ENCODE measurements at regions not wholly inside any gene's neighbourhood (a gene's known extent, or its start where the extent isn't known, plus 50 kb on each side); places are given as distances from the start of the nearest gene placed in this dataset.
"Not testable (repeated sequence)": the region's sequence is repeated elsewhere in the genome, so short reads cannot be mapped to it uniquely, and the experiment has no call there.

DNA sequence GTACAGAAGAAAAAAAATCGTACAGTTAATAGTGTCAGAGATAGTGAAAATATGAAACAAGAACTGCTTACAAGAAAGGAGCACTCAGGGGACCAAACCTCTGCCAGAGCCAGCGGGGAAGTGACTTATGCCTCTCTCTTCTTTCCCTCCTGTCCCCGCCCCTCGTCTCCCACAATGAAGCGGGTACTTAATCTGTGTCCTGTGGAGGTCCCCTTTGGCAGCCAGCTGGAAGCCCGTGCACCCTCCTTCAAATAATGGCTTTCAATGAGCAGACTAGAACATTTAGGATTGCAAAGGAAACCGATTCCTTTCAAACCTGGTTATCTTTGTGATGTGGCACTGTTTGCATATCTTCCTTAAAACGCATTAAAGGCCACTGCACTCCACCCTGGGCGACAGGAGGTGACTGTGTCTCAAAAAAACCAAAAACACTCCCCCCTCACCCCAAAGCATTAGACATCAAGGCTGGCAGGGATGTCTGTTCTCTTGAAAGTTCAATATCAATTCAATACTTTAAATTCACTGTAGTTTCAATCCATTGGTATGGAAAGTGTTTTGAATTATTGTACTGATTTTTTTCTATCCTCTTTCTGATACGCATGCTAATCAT is 51.7 kb downstream of the PPIAL4C start:
- H3K9ac ChIP-seq (ENCODE audit: low read depth, low read length, poor library complexity, severe bottlenecking); H2AFZ ChIP-seq (ENCODE audit: low read length); H3K4me2 ChIP-seq (ENCODE audit: low read depth, low read length, poor library complexity, severe bottlenecking): not testable (repeated sequence)

DNA sequence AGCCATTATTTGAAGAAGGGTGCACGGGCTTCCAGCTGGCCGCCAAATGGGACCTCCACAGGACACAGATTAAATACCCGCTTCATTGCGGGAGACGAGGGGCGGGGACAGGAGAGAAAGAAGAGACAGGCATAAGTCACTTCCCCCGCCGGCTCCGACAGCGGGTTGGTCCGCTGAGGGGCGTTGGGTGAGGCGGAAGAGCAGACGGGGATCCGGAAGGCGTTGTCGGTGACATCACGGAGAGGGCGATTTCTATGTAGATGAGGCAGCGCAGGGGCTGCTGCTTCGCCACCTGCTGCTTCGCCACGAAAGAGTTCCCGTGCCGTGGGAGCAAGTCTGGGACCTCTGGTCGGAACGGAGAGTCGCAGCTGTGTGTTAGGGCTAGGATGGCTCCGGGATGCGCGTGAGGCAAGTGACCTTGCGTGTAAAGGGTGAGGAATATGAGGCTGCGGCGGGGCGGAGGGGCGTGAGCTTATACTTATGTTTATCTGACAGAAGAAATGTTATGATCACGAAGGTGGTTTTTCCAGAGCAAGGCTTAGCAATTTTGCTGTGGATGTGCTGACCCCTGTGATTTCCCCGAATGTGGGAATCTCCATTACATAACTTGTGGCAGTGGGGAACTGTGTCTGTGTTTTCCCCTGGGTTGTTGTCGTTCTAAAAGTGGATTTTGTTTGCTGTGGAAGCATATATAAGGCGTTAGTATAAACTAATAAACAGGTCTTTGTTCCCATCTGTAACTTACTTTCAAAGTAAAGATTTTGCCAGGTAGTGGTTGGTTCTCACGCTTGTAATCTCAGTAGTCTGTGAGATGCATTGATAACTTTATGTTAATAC is 52.9 kb downstream of the PPIAL4C start:
- H3K9me2 ChIP-seq (replicated peaks; ENCODE audit: low read depth, low read length); H3K79me2 ChIP-seq (ENCODE audit: insufficient read depth, low read length); H3F3A ChIP-seq (ENCODE audit: low read depth); H3K4me1 ChIP-seq (ENCODE audit: insufficient read depth, low read length, poor library complexity, severe bottlenecking); H4K20me1 ChIP-seq (ENCODE audit: insufficient read depth, low read length, poor library complexity, severe bottlenecking); H3K9me3 ChIP-seq (ENCODE audit: insufficient read depth, low read depth, low read length); H3K27me3 ChIP-seq (ENCODE audit: insufficient read depth, low read length, poor library complexity, severe bottlenecking); H3K36me3 ChIP-seq (ENCODE audit: insufficient read depth, low read length): not testable (repeated sequence)
- Histone ChIP-seq H3K4me2 (ENCODE audit: low read depth, low read length, poor library complexity, severe bottlenecking) (peak overlapping the region; percentile 73), H3K4me3 (ENCODE audit: low read length, poor library complexity, severe bottlenecking) (peak overlapping the region; percentile 80), H2AFZ (ENCODE audit: low read length) (peak overlapping the region; percentile 64; the same call in 1 of the 2 replicates), H3K9ac (ENCODE audit: low read depth, low read length, poor library complexity, severe bottlenecking) (peak overlapping the region; percentile 75)

More for the DNA sequence above, 51.7 kb downstream of the PPIAL4C start:
- H3F3A ChIP-seq (ENCODE audit: low read depth); H3K9me2 ChIP-seq (replicated peaks; ENCODE audit: low read depth, low read length); H3K27me3 ChIP-seq (ENCODE audit: insufficient read depth, low read length, poor library complexity, severe bottlenecking); H3K79me2 ChIP-seq (ENCODE audit: insufficient read depth, low read length); H3K4me3 ChIP-seq (ENCODE audit: low read length, poor library complexity, severe bottlenecking); H4K20me1 ChIP-seq (ENCODE audit: insufficient read depth, low read length, poor library complexity, severe bottlenecking); H3K9me3 ChIP-seq (ENCODE audit: insufficient read depth, low read depth, low read length); H3K4me1 ChIP-seq (ENCODE audit: insufficient read depth, low read length, poor library complexity, severe bottlenecking); H3K36me3 ChIP-seq (ENCODE audit: insufficient read depth, low read length): not testable (repeated sequence)

DNA sequence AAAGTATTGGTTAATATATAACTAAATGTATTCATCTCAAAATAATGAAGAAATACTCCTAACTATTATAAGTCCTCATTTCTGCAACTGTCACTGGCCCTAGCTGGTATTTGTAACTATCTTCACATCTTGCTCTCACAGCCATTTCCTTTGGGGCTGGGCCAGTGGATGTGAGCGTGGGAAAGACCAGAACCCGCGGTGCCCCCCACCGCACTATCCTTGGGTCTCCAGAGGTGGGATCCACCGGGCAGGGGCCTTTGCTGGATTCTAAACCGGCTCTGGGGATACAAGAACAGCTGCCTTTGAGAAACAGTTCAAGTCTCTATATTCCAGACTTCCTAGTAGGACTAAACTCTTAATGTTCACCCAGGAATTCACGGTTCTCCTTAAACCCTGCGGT is 54.8 kb downstream of the PPIAL4C start:
- not testable (repeated sequence) for H3K4me3 ChIP-seq (ENCODE audit: low read length, poor library complexity, severe bottlenecking)

DNA sequence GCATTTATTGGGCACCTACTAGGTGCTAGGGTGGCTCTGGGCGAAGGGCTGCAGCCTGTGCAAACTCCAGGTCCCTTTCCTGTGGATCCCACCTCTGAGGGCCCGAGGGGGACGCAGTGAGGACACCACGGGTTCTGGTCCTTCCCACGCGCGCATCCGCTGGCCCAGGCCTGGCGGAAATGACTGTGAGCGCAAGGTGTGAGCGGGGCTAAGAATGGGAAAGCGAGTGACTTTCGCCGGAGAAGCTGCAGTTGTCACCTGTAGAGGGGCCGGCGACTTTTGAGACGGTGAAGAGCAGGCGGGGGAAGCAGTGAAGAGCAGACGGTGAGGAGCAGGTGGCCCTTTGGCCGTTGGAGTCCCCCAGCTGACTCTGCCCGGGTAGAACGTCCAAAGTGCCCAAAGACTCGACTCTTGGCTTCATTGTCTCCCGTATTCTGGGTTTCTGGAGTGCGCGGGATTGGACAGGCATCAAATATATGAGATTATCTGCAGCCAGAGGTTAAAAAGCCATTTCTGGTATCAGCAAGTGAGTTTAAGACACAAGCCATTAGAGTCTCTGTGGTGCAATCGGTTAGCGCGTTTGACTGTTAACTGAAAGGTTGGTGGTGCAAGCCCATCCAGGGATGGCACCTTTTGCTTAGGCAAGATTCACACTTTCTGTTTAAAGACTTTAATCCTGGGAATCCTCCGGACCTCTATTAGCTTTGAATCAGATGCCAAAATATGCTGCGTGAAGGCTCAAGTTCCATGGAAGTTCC is 55.4 kb downstream of the PPIAL4C start:
- H3K9ac ChIP-seq (ENCODE audit: low read depth, low read length, poor library complexity, severe bottlenecking); H3K79me2 ChIP-seq (ENCODE audit: insufficient read depth, low read length); H3K9me3 ChIP-seq (ENCODE audit: insufficient read depth, low read depth, low read length); H3K4me2 ChIP-seq (ENCODE audit: low read depth, low read length, poor library complexity, severe bottlenecking); H3K9me2 ChIP-seq (replicated peaks; ENCODE audit: low read depth, low read length); H3K27me3 ChIP-seq (ENCODE audit: insufficient read depth, low read length, poor library complexity, severe bottlenecking); H3K4me1 ChIP-seq (ENCODE audit: insufficient read depth, low read length, poor library complexity, severe bottlenecking); H3K4me3 ChIP-seq (ENCODE audit: low read length, poor library complexity, severe bottlenecking); H3F3A ChIP-seq (ENCODE audit: low read depth); H2AFZ ChIP-seq (ENCODE audit: low read length); H3K36me3 ChIP-seq (ENCODE audit: insufficient read depth, low read length); H4K20me1 ChIP-seq (ENCODE audit: insufficient read depth, low read length, poor library complexity, severe bottlenecking): not testable (repeated sequence)

More for the DNA sequence above, 54.8 kb downstream of the PPIAL4C start:
- H3K9ac ChIP-seq (ENCODE audit: low read depth, low read length, poor library complexity, severe bottlenecking); H3K9me2 ChIP-seq (replicated peaks; ENCODE audit: low read depth, low read length); H3K36me3 ChIP-seq (ENCODE audit: insufficient read depth, low read length); H4K20me1 ChIP-seq (ENCODE audit: insufficient read depth, low read length, poor library complexity, severe bottlenecking); H3K79me2 ChIP-seq (ENCODE audit: insufficient read depth, low read length); H3K9me3 ChIP-seq (ENCODE audit: insufficient read depth, low read depth, low read length); H2AFZ ChIP-seq (ENCODE audit: low read length); H3K27me3 ChIP-seq (ENCODE audit: insufficient read depth, low read length, poor library complexity, severe bottlenecking); H3F3A ChIP-seq (ENCODE audit: low read depth); H3K4me2 ChIP-seq (ENCODE audit: low read depth, low read length, poor library complexity, severe bottlenecking); H3K4me1 ChIP-seq (ENCODE audit: insufficient read depth, low read length, poor library complexity, severe bottlenecking): not testable (repeated sequence)

DNA sequence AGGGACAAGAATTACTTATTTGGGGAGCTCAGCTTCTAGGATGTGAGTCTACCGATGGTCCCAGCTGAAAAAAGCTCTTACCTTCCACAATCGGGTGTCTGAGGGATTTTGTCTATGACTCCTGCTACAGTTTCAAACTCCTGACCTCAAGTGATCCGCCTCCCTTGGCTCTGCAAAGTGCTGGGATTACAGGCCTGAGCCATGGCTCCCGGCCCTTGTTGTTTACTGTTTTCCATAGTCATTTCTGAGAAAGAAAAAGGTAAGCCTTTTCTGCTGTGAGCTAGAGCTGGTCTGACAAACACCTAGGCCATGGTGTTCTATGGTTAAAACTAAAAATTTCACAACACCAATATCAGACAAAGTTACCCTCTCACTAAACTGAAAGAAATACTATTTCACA is 57.5 kb downstream of the PPIAL4C start:
- H3K4me2 ChIP-seq (ENCODE audit: low read depth, low read length, poor library complexity, severe bottlenecking); H2AFZ ChIP-seq (ENCODE audit: low read length); H3K79me2 ChIP-seq (ENCODE audit: insufficient read depth, low read length); H3K9me2 ChIP-seq (replicated peaks; ENCODE audit: low read depth, low read length); H3K9me3 ChIP-seq (ENCODE audit: insufficient read depth, low read depth, low read length); H3F3A ChIP-seq (ENCODE audit: low read depth); H3K4me1 ChIP-seq (ENCODE audit: insufficient read depth, low read length, poor library complexity, severe bottlenecking); H3K27me3 ChIP-seq (ENCODE audit: insufficient read depth, low read length, poor library complexity, severe bottlenecking); H3K36me3 ChIP-seq (ENCODE audit: insufficient read depth, low read length); H4K20me1 ChIP-seq (ENCODE audit: insufficient read depth, low read length, poor library complexity, severe bottlenecking); H3K9ac ChIP-seq (ENCODE audit: low read depth, low read length, poor library complexity, severe bottlenecking); H3K4me3 ChIP-seq (ENCODE audit: low read length, poor library complexity, severe bottlenecking): not testable (repeated sequence)

DNA sequence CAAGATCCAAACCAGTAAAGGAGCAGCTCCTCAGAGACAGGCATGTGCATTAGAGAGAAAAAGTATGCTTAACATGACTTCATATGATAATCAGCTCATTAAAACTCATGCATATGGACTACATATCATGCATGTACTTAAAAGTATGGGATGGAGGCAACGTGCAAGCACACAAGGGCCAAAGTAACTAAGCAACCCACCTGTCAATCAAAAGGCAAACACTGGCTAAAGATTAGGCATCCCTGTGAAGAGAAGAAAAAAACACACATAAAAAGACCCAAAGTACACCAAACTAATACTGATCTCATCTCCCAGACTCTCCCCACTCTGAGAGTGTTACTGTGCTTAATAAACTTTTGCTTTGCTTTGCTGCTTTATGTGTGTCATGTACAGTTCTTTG is 61.2 kb downstream of the PPIAL4C start:
- H3K36me3 ChIP-seq (ENCODE audit: insufficient read depth, low read length); H3K9ac ChIP-seq (ENCODE audit: low read depth, low read length, poor library complexity, severe bottlenecking); H3F3A ChIP-seq (ENCODE audit: low read depth); H3K79me2 ChIP-seq (ENCODE audit: insufficient read depth, low read length); H4K20me1 ChIP-seq (ENCODE audit: insufficient read depth, low read length, poor library complexity, severe bottlenecking); H3K9me2 ChIP-seq (replicated peaks; ENCODE audit: low read depth, low read length); H3K4me1 ChIP-seq (ENCODE audit: insufficient read depth, low read length, poor library complexity, severe bottlenecking); H3K27me3 ChIP-seq (ENCODE audit: insufficient read depth, low read length, poor library complexity, severe bottlenecking); H3K9me3 ChIP-seq (ENCODE audit: insufficient read depth, low read depth, low read length); H2AFZ ChIP-seq (ENCODE audit: low read length); H3K4me3 ChIP-seq (ENCODE audit: low read length, poor library complexity, severe bottlenecking); H3K4me2 ChIP-seq (ENCODE audit: low read depth, low read length, poor library complexity, severe bottlenecking): not testable (repeated sequence)

DNA sequence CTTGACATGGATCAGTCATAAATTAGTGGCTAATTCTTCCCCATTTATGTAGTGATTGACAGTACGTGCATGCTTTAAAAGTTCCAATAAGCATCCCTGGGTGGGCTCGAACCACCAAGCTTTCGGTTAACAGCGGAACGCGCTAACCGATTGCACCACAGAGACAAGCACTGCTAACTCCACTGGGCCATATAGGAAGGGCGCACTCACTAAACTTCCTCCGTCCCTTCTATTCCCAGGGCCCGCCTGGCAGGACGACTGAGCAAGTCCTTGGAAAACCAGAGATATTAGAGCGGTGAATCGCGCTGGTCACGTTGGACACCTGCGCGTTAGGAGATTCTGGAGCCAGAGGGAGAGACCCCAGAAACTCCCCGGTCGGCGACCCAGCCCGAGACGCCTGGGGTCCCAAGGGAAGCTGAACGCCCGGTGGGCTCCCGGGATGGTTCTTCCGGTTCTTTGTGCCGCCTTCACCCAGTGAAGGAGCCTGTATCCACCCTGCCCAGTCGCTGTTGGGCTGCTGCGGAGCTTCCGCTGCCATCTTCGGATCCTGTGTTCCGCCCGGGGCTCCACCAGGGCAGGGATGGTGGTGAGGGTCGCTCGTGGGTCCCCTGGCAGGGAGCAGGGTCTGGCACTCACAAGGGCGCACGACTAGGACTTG is 62.8 kb downstream of the PPIAL4C start:
- H3K4me1 ChIP-seq (ENCODE audit: insufficient read depth, low read length, poor library complexity, severe bottlenecking); H3K9ac ChIP-seq (ENCODE audit: low read depth, low read length, poor library complexity, severe bottlenecking); H2AFZ ChIP-seq (ENCODE audit: low read length); H3K4me2 ChIP-seq (ENCODE audit: low read depth, low read length, poor library complexity, severe bottlenecking); H3K27me3 ChIP-seq (ENCODE audit: insufficient read depth, low read length, poor library complexity, severe bottlenecking); H3K79me2 ChIP-seq (ENCODE audit: insufficient read depth, low read length); H3K9me2 ChIP-seq (replicated peaks; ENCODE audit: low read depth, low read length); H3K9me3 ChIP-seq (ENCODE audit: insufficient read depth, low read depth, low read length); H4K20me1 ChIP-seq (ENCODE audit: insufficient read depth, low read length, poor library complexity, severe bottlenecking); H3F3A ChIP-seq (ENCODE audit: low read depth); H3K36me3 ChIP-seq (ENCODE audit: insufficient read depth, low read length); H3K4me3 ChIP-seq (ENCODE audit: low read length, poor library complexity, severe bottlenecking): not testable (repeated sequence)

All from Loucy (cell line).